SK-N-SH (cell line): ENCODE measurements at regions not wholly inside any gene's neighbourhood (a gene's known extent, or its start where the extent isn't known, plus 50 kb on each side); places are given as distances from the start of the nearest gene placed in this dataset.

ENCODE experiments used
- CTCF ChIA-PET: fragments of 300-600, 350-600 bp; formaldehyde crosslinking; extraction: SDS; loops from one replicate; lab custom pipeline; 2021; lab: Yijun Ruan, JAX
- POLR2A ChIA-PET: fragments of 350-600 bp; sonication (Branson Sonifier 250); formaldehyde crosslinking; extraction: SDS; loops from one replicate; lab custom pipeline; 2020; ENCODE audit warnings: antibody characterized with exemption, inconsistent platforms; lab: Yijun Ruan, JAX
- DNase-seq: peaks from one replicate; pipeline ENCODE4 v3.0.0; 2012
- H2AFZ ChIP-seq: fragments of 200-600 bp; sonication (generic); 2 replicates; pipeline ENCODE4 v1.8.1; 2016; ENCODE audit warnings: antibody characterized with exemption, mild to moderate bottlenecking, low read depth
- H3F3A ChIP-seq: fragments of 200-600 bp; sonication (generic); replicated peaks from 2 replicates; pipeline ENCODE3; 2016; ENCODE audit warnings: antibody characterized with exemption, mild to moderate bottlenecking; ENCODE audit not compliant: insufficient read depth
- H3K27ac ChIP-seq, 2 experiments: fragments of 200-500 bp in 1 of 2; fragments of 200-600 bp in 1 of 2; sonication (Bioruptor generic) in 1 of 2; sonication (generic), shearing (Covaris generic) in 1 of 2; 2 replicates each; pipeline versions ENCODE4 v1.5.1 to v1.6.1; 2014 to 2016; ENCODE audit warnings: low read depth in 2 of 2, inconsistent platforms in 1 of 2, low read length in 1 of 2, mild to moderate bottlenecking in 1 of 2, mixed read lengths in 1 of 2
- H3K27me3 ChIP-seq: fragments of 200-600 bp; sonication (generic), shearing (Covaris generic); 2 replicates; pipeline ENCODE4 v1.6.1; 2016; ENCODE audit warnings: mixed run types; ENCODE audit not compliant: insufficient read depth
- H3K36me3 ChIP-seq, 2 experiments: fragments of 200-500 bp in 1 of 2; fragments of 200-600 bp in 1 of 2; sonication (Bioruptor generic) in 1 of 2; sonication (generic) in 1 of 2; replicated peaks in 1 of 2; 2 replicates each; pipeline versions ENCODE3 to v1.5.1; 2014 to 2016; ENCODE audit warnings: low read length in 1 of 2, mild to moderate bottlenecking in 1 of 2; ENCODE audit not compliant: insufficient read depth in 2 of 2, control insufficient read depth in 1 of 2
- H3K4me1 ChIP-seq, 2 experiments: fragments of 200-500 bp in 1 of 2; fragments of 200-600 bp in 1 of 2; sonication (Bioruptor generic) in 1 of 2; sonication (generic), shearing (Covaris generic) in 1 of 2; 2 replicates each; pipeline versions ENCODE4 v1.5.1 to v1.6.1; 2014 to 2016; ENCODE audit warnings: low read depth in 1 of 2, low read length in 1 of 2, mixed run types in 1 of 2; ENCODE audit not compliant: insufficient read depth in 2 of 2, control insufficient read depth in 1 of 2
- H3K4me2 ChIP-seq: fragments of 200-600 bp; sonication (generic), shearing (Covaris generic); 2 replicates; pipeline ENCODE4 v1.6.1; 2017; ENCODE audit warnings: mixed run types
- H3K4me3 ChIP-seq, 2 experiments: fragments of 200-500 bp in 1 of 2; fragments of 200-600 bp in 1 of 2; sonication (Bioruptor generic) in 1 of 2; sonication (generic), shearing (Covaris generic) in 1 of 2; 2 replicates each; pipeline versions ENCODE4 v1.5.1 to v1.8.1; 2014 to 2016; ENCODE audit warnings: low read depth in 2 of 2, inconsistent platforms in 1 of 2, low read length in 1 of 2, mild to moderate bottlenecking in 1 of 2, mixed read lengths in 1 of 2, moderate library complexity in 1 of 2
- H3K79me2 ChIP-seq: fragments of 200-600 bp; sonication (generic); 2 replicates; pipeline ENCODE4 v1.8.1; 2017; ENCODE audit warnings: mild to moderate bottlenecking; ENCODE audit not compliant: insufficient read depth
- H3K9ac ChIP-seq: fragments of 200-600 bp; sonication (generic); 2 replicates; pipeline ENCODE4 v1.6.1; 2017; ENCODE audit warnings: mixed run types
- H3K9me2 ChIP-seq: fragments of 200-600 bp; sonication (generic); 2 replicates; pipeline ENCODE4 v1.6.1; 2017; ENCODE audit warnings: mixed run types
- H3K9me3 ChIP-seq: fragments of 200-600 bp; sonication (generic); 2 replicates; pipeline ENCODE4 v1.6.1; 2017; ENCODE audit warnings: mixed run types, mild to moderate bottlenecking, moderate library complexity
- H4K20me1 ChIP-seq: fragments of 200-600 bp; sonication (generic); 2 replicates; pipeline ENCODE4 v1.6.1; 2017; ENCODE audit warnings: mild to moderate bottlenecking, mixed run types; ENCODE audit not compliant: insufficient read depth
- CHD2 ChIP-seq: fragments of 150-350 bp; IDR thresholded peaks from 2 replicates; pipeline ENCODE4 v1.6.1; 2018; ENCODE audit warnings: low read length; ENCODE audit not compliant: partially characterized antibody
- CTCF ChIP-seq: fragments of 200-600 bp; sonication (generic); IDR thresholded peaks from 2 replicates; pipeline ENCODE4 v1.6.1; 2017; ENCODE audit warnings: antibody characterized with exemption, mild to moderate bottlenecking, moderate library complexity
- ELF1 ChIP-seq: IDR thresholded peaks from 2 replicates; pipeline ENCODE4 v1.4.0; 2012
- FOXM1 ChIP-seq: IDR thresholded peaks from 2 replicates; pipeline ENCODE4 v1.4.0; 2012; ENCODE audit warnings: low read depth, mild to moderate bottlenecking
- GABPA ChIP-seq: IDR thresholded peaks from 2 replicates; pipeline ENCODE4 v1.4.0; 2012; ENCODE audit warnings: low read depth, mild to moderate bottlenecking
- JUND ChIP-seq: IDR thresholded peaks from 2 replicates; pipeline ENCODE4 v1.4.0; 2012
- MXI1 ChIP-seq: IDR thresholded peaks from 2 replicates; pipeline ENCODE4 v1.6.1; 2012; ENCODE audit warnings: mild to moderate bottlenecking, low read depth, low read length, improper control_type of control experiment
- RAD21 ChIP-seq: IDR thresholded peaks from 2 replicates; pipeline ENCODE4 v1.6.1; 2012; ENCODE audit warnings: mild to moderate bottlenecking, low read length
- RCOR1 ChIP-seq: fragments of 150-350 bp; IDR thresholded peaks from 2 replicates; pipeline ENCODE4 v1.6.1; 2017; ENCODE audit warnings: antibody characterized with exemption, low read length
- RFX5 ChIP-seq: IDR thresholded peaks from 2 replicates; pipeline ENCODE4 v1.6.1; 2012; ENCODE audit warnings: mild to moderate bottlenecking, improper control_type of control experiment, low read length
- RXRA ChIP-seq: IDR thresholded peaks from 2 replicates; pipeline ENCODE4 v1.4.0; 2012; ENCODE audit warnings: low read depth, mild to moderate bottlenecking, borderline replicate concordance
- SIN3A ChIP-seq: IDR thresholded peaks from 2 replicates; pipeline ENCODE4 v1.6.1; 2012; ENCODE audit warnings: low read depth, mild to moderate bottlenecking, low read length, moderate library complexity, borderline replicate concordance
- TAF1 ChIP-seq: IDR thresholded peaks from 2 replicates; pipeline ENCODE4 v1.6.1; 2012; ENCODE audit warnings: low read depth, mild to moderate bottlenecking, low read length, moderate library complexity, borderline replicate concordance
- TEAD4 ChIP-seq: IDR thresholded peaks from 2 replicates; pipeline ENCODE4 v1.4.0; 2012; ENCODE audit warnings: mild to moderate bottlenecking, borderline replicate concordance; ENCODE audit not compliant: insufficient read depth
- USF1 ChIP-seq: IDR thresholded peaks from 2 replicates; pipeline ENCODE4 v1.4.0; 2012; ENCODE audit warnings: low read depth, borderline replicate concordance
- USF2 ChIP-seq: fragments of 150-350 bp; IDR thresholded peaks from 2 replicates; pipeline ENCODE4 v1.6.1; 2017; ENCODE audit warnings: antibody characterized with exemption, low read length, low read depth, borderline replicate concordance
- YY1 ChIP-seq: IDR thresholded peaks from 2 replicates; pipeline ENCODE4 v1.4.0; 2012; ENCODE audit warnings: low read depth, mild to moderate bottlenecking
- WGBS: methylation state at CpG from one replicate; pipeline ENCODE4 v1.1.6; 2017; ENCODE audit warnings: low lambda C conversion rate; 5-methylcytosine and 5-hydroxymethylcytosine counted together
- TF ChIP-seq, protein P1 (sequence below): IDR thresholded peaks from 2 replicates; pipeline ENCODE4 v1.4.0; 2012; ENCODE audit warnings: low read depth
- TF ChIP-seq, protein P2 (sequence below): fragments of 150-350 bp; IDR thresholded peaks from 2 replicates; pipeline ENCODE4 v1.6.1; 2016; ENCODE audit warnings: mild to moderate bottlenecking, low read depth, low read length
- TF ChIP-seq, protein P3 (sequence below): IDR thresholded peaks from 2 replicates; pipeline ENCODE4 v1.6.1; 2012; ENCODE audit warnings: mild to moderate bottlenecking, low read depth, low read length, moderate library complexity

GRCh38 chr3:144241404-144241803, 269.8 kb downstream of the DIPK2A start:
- Histone ChIP-seq H3K27ac (no peak overlapping the region), H3K9me2 (no peaks in the 10 kb centered on the region), H3K4me2 (no peak overlapping the region), H2AFZ (no peak overlapping the region), H3K4me1 (no peaks in the 10 kb centered on the region), H3K9me3 (no peaks in the 10 kb centered on the region), H3K4me3 (no peak overlapping the region), H3K27me3 (no peaks in the 10 kb centered on the region), H3K36me3 (no peaks in the 10 kb centered on the region), H3K79me2 (no peaks in the 10 kb centered on the region), H3F3A (no peaks in the 10 kb centered on the region), H4K20me1 (no peaks in the 10 kb centered on the region), H3K9ac (no peak overlapping the region)
- WGBS, result 0% methylated on average over 4 of the region's 4 CpGs
- ChIA-PET CTCF (no interaction called here), POLR2A (no interaction called here)
- TF ChIP-seq, protein P1, sequence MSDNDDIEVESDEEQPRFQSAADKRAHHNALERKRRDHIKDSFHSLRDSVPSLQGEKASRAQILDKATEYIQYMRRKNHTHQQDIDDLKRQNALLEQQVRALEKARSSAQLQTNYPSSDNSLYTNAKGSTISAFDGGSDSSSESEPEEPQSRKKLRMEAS, result no peak
- TF ChIP-seq, protein P2, sequence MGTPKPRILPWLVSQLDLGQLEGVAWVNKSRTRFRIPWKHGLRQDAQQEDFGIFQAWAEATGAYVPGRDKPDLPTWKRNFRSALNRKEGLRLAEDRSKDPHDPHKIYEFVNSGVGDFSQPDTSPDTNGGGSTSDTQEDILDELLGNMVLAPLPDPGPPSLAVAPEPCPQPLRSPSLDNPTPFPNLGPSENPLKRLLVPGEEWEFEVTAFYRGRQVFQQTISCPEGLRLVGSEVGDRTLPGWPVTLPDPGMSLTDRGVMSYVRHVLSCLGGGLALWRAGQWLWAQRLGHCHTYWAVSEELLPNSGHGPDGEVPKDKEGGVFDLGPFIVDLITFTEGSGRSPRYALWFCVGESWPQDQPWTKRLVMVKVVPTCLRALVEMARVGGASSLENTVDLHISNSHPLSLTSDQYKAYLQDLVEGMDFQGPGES, result no peak
- TF ChIP-seq GABPA (no peak), RCOR1 (no peak), RAD21 (no peak), JUND (no peak), SIN3A (no peak), USF1 (no peak), MXI1 (no peak), TEAD4 (no peak), USF2 (no peak), CTCF (no peak), TAF1 (no peak), CHD2 (no peak), YY1 (no peak), FOXM1 (no peak), ELF1 (no peak), RXRA (no peak), RFX5 (no peak)
- TF ChIP-seq, protein P3, sequence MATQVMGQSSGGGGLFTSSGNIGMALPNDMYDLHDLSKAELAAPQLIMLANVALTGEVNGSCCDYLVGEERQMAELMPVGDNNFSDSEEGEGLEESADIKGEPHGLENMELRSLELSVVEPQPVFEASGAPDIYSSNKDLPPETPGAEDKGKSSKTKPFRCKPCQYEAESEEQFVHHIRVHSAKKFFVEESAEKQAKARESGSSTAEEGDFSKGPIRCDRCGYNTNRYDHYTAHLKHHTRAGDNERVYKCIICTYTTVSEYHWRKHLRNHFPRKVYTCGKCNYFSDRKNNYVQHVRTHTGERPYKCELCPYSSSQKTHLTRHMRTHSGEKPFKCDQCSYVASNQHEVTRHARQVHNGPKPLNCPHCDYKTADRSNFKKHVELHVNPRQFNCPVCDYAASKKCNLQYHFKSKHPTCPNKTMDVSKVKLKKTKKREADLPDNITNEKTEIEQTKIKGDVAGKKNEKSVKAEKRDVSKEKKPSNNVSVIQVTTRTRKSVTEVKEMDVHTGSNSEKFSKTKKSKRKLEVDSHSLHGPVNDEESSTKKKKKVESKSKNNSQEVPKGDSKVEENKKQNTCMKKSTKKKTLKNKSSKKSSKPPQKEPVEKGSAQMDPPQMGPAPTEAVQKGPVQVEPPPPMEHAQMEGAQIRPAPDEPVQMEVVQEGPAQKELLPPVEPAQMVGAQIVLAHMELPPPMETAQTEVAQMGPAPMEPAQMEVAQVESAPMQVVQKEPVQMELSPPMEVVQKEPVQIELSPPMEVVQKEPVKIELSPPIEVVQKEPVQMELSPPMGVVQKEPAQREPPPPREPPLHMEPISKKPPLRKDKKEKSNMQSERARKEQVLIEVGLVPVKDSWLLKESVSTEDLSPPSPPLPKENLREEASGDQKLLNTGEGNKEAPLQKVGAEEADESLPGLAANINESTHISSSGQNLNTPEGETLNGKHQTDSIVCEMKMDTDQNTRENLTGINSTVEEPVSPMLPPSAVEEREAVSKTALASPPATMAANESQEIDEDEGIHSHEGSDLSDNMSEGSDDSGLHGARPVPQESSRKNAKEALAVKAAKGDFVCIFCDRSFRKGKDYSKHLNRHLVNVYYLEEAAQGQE, result no peak
- no peak for DNase-seq
